K562 (cell line): ENCODE measurements at regions not wholly inside any gene's neighbourhood (a gene's known extent, or its start where the extent isn't known, plus 50 kb on each side); places are given as distances from the start of the nearest gene placed in this dataset.

Source experiments
- ATAC-seq: fragments of 200-7000 bp; cut with Tn5 transposase; 3 replicates; pipeline ENCODE4 v1.9.1; 2020; ENCODE audit warnings: moderate library complexity
- BruUV-seq: library from RNA; stranded (reverse); fragments of 400-500 nt; replicated peaks from 2 replicates; lab custom pipeline; 2021; lab: Mats Ljungman, UMichigan
- CTCF ChIA-PET: fragments of 300-600 bp; formaldehyde crosslinking; extraction: SDS; loops from one replicate; lab custom pipeline; 2021; ENCODE audit warnings: low intra/inter-chr PET ratio; lab: Yijun Ruan, JAX
- POLR2A ChIA-PET: fragments of 300-600, 350-650 bp; sonication (Branson Sonifier 250); formaldehyde crosslinking; extraction: SDS; loops from one replicate; lab custom pipeline; 2021; ENCODE audit warnings: antibody characterized with exemption, inconsistent platforms; lab: Yijun Ruan, JAX
- DNase-seq, 4 experiments: peaks; one replicate each; pipeline versions ENCODE4 v3.0.0 to v3.0.0-alpha.2; 2011 to 2018; ENCODE audit warnings: low spot score in 3 of 4, mixed read lengths in 3 of 4; ENCODE audit errors: extremely low read depth in 1 of 4
- FAIRE-seq: peaks from 2 replicates; lab custom pipeline; 2011; peaks lifted over from hg19 to GRCh38; lab: Jason Lieb, UNC
- H2AFZ ChIP-seq: 2 replicates; pipeline ENCODE4 v1.6.0; 2011; ENCODE audit warnings: low read depth, low read length, control low read depth, inconsistent platforms
- H3K27ac ChIP-seq: fragments of 200-600 bp; 3 replicates; pipeline ENCODE4 v1.8.0; 2011; ENCODE audit warnings: low read depth, mild to moderate bottlenecking, control low read depth, inconsistent platforms, low read length, moderate library complexity, mixed read lengths; ENCODE audit errors: extremely low read depth
- H3K27me3 ChIP-seq, 2 experiments: fragments of 300-600 bp in 1 of 2; 2 replicates in 1 of 2; 3 replicates in 1 of 2; pipeline versions ENCODE4 v1.6.0 to v1.8.0; 2011; ENCODE audit warnings: inconsistent platforms in 2 of 2, low read length in 2 of 2, mild to moderate bottlenecking in 1 of 2, mixed read lengths in 1 of 2, moderate library complexity in 1 of 2; ENCODE audit not compliant: control insufficient read depth in 2 of 2, insufficient read depth in 2 of 2
- H3K36me3 ChIP-seq: fragments of 300-600 bp; 3 replicates; pipeline ENCODE4 v1.8.0; 2011; ENCODE audit warnings: mild to moderate bottlenecking, low read length, inconsistent platforms; ENCODE audit not compliant: control insufficient read depth, insufficient read depth
- H3K4me1 ChIP-seq, 2 experiments: fragments of 200-600 bp in 1 of 2; replicated peaks in 1 of 2; 2 replicates in 1 of 2; 3 replicates in 1 of 2; pipeline versions ENCODE4 v1.5.1 to v1.8.0; 2011; ENCODE audit warnings: inconsistent platforms in 2 of 2, low read length in 2 of 2, mild to moderate bottlenecking in 1 of 2, mixed read lengths in 1 of 2, moderate library complexity in 1 of 2; ENCODE audit not compliant: control insufficient read depth in 2 of 2, insufficient read depth in 2 of 2
- H3K4me2 ChIP-seq: 2 replicates; pipeline ENCODE4 v1.6.1; 2011; ENCODE audit warnings: low read length, control low read depth, inconsistent platforms, mixed read lengths; ENCODE audit not compliant: insufficient read depth
- H3K4me3 ChIP-seq: fragments of 200-600 bp; sonication (generic), shearing (Covaris generic); 2 replicates; pipeline ENCODE4 v1.5.1; 2016; ENCODE audit warnings: control low read depth, inconsistent platforms
- H3K79me2 ChIP-seq: fragments of 200-600 bp; 3 replicates; pipeline ENCODE4 v1.8.0; 2011; ENCODE audit warnings: low read length, inconsistent platforms; ENCODE audit not compliant: control insufficient read depth, insufficient read depth
- H3K9ac ChIP-seq, 2 experiments: 2 replicates each; pipeline versions ENCODE4 v1.6.0 to v1.6.1; 2011; ENCODE audit warnings: low read depth in 2 of 2, low read length in 2 of 2, control low read depth in 1 of 2, inconsistent platforms in 1 of 2, mild to moderate bottlenecking in 1 of 2, mixed read lengths in 1 of 2; ENCODE audit not compliant: insufficient read depth in 1 of 2
- H3K9me1 ChIP-seq: one replicate; pipeline ENCODE4 v1.6.0; 2011; ENCODE audit warnings: inconsistent platforms, mild to moderate bottlenecking, low read length, moderate library complexity; ENCODE audit not compliant: control insufficient read depth, insufficient read depth
- H3K9me3 ChIP-seq: replicated peaks from 2 replicates; pipeline ENCODE4 v1.5.1; 2011; ENCODE audit warnings: low read depth, low read length, inconsistent platforms; ENCODE audit not compliant: control insufficient read depth, insufficient read depth
- H4K20me1 ChIP-seq: replicated peaks from 2 replicates; pipeline ENCODE4 v1.6.1; 2011; ENCODE audit warnings: low read length, inconsistent platforms, mixed read lengths; ENCODE audit not compliant: control insufficient read depth, insufficient read depth
- ATF7 ChIP-seq: fragments of 450-650 bp; IDR thresholded peaks from 2 replicates; pipeline ENCODE4 v1.7.1; 2014; ENCODE audit warnings: mild to moderate bottlenecking, moderate library complexity
- FOXA1 ChIP-seq: fragments of 450-650 bp; IDR thresholded peaks from 2 replicates; pipeline ENCODE4 v1.6.1; 2016; ENCODE audit warnings: mild to moderate bottlenecking, borderline replicate concordance
- PHF20 ChIP-seq: fragments of 450-650 bp; IDR thresholded peaks from 2 replicates; pipeline ENCODE4 v1.6.1; 2018; ENCODE audit not compliant: partially characterized antibody
- WGBS: fragments of 100-300 bp; shearing (Covaris generic); methylation state at CpG from one replicate; pipeline ENCODE4 v1.1.6; 2016; ENCODE audit warnings: low coverage, mixed read lengths; ENCODE audit not compliant: insufficient coverage; ENCODE audit errors: missing lambda C conversion rate; 5-methylcytosine and 5-hydroxymethylcytosine counted together
- in situ Hi-C: fragments of 300-500 bp; cut with MboI; formaldehyde crosslinking; loops from 4 replicates; pipeline ENCODE4 v1.15.0; 2018; ENCODE audit warnings: inconsistent platforms, mixed read lengths
- intact Hi-C: fragments of 100-400 bp; cut with micrococcal nuclease; formaldehyde crosslinking; loops from 2 replicates; pipeline ENCODE4 v1.14.2; 2022

DNA sequence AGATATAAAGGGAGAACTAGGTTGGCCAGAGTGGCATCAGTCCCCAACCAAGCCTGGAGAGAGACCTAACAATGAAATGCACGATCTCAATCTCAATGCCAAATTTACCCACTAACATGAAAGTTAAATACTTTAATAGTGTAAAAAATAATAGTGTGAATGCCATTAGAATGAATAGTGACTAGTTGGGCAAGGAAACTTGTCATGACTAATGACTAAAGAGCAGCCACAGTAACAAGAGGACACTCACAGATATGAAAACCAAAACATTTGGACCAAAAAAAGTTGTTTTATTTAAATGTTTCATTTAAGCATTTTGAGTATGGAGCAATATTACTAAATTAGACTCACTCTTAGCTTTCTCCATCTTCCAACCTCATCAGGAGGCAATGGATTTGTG, 1853.8 kb downstream of the EFNA5 start:
- no peaks in the 10 kb centered on the region for H3K36me3 ChIP-seq
- TF ChIP-seq FOXA1: no peak
- TF ChIP-seq, all 486 proteins: peak for 0
- no peaks in the 10 kb centered on the region for H3K79me2 ChIP-seq
- H3K27ac ChIP-seq: no peak overlapping the region
- no peaks in the 10 kb centered on the region for H3K27me3 ChIP-seq
- 0% methylated on average over 1 of the region's 1 CpG for WGBS
- no peak for FAIRE-seq
- ChIA-PET POLR2A (no interaction called here), CTCF (no interaction called here)
- no peak for DNase-seq
- no peaks in the 10 kb centered on the region for H3K4me1 ChIP-seq
- no peaks in the 10 kb centered on the region; the same call in 1 of the 2 replicates for H3K9me3 ChIP-seq
- in situ Hi-C loops (no loop called here), intact Hi-C loops (no loop called here)
- no peak overlapping the region for H3K4me2 ChIP-seq
- no peaks in the 10 kb centered on the region for H4K20me1 ChIP-seq
- no peak overlapping the region for H2AFZ ChIP-seq
- BruUV-seq: no TSS peak
- H3K4me3 ChIP-seq: no peak overlapping the region
- no peak for ATAC-seq
- H3K9ac ChIP-seq: no peak overlapping the region
- no peaks in the 10 kb centered on the region for H3K9me1 ChIP-seq

DNA sequence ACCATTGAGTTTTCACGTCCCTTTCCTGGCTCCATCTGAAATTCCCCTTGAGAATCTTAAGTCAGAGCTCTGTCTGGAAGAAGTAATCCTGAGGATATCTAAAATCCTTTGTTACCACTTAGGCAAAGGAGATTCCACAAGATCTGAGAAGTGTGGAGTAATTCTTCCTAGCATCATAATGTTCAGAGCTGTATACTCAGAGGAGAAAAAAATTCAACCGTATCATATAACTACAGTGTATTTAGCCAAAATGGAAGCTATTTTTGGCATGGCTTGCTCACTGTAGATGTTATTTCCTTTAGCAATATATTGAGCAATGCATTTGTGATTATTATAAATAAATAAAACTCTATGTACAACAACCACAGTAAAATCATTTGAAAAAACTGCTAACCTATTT, 1858.4 kb downstream of the EFNA5 start:
- Histone ChIP-seq H3K79me2 (no peaks in the 10 kb centered on the region), H4K20me1 (no peaks in the 10 kb centered on the region), H3K4me2 (no peak overlapping the region), H3K4me1 (no peaks in the 10 kb centered on the region), H2AFZ (no peak overlapping the region), H3K9me3 (no peaks in the 10 kb centered on the region), H3K27ac (no peak overlapping the region), H3K9ac (no peak overlapping the region), H3K27me3 (no peaks in the 10 kb centered on the region), H3K9me1 (no peaks in the 10 kb centered on the region), H3K4me3 (no peak overlapping the region), H3K36me3 (no peaks in the 10 kb centered on the region)
- DNase-seq: no peak
- no peak for FAIRE-seq
- ATAC-seq: no peak
- 8% methylated on average over 2 of the region's 2 CpGs for WGBS
- no TSS peak for BruUV-seq
- in situ Hi-C loops: no loop called here
- CTCF ChIA-PET: no interaction called here
- TF ChIP-seq PHF20 (no peak), ATF7 (no peak)
- POLR2A ChIA-PET: no interaction called here
- intact Hi-C loops: no loop called here
